ENCODE measurements at regions not wholly inside any gene's neighbourhood (a gene's known extent, or its start where the extent isn't known, plus 50 kb on each side); places are given as distances from the start of the nearest gene placed in this dataset.

GRCh38 chr4:32215277-32215676 lies 1495.1 kb downstream of the PCDH7 start:
- no peak overlapping the region for H3K27ac ChIP-seq
- H3K4me3 ChIP-seq: no peak overlapping the region
- POLR2A ChIA-PET: no interaction called here
- CTCF ChIA-PET: no interaction called here
- no peak for TF ChIP-seq GATA3 (IDR thresholded peaks at IDR 0.05; ENCODE audit: borderline replicate concordance)
- no peak for TF ChIP-seq HMGXB4 (CRISPR knock-in tag; IDR thresholded peaks at IDR 0.05; ENCODE audit: borderline replicate concordance)
- TF ChIP-seq FOXS1 (CRISPR knock-in tag; IDR thresholded peaks at IDR 0.05): no peak
- no peak for TF ChIP-seq ZC3H11A (IDR thresholded peaks at IDR 0.05)
- TF ChIP-seq, protein P1, sequence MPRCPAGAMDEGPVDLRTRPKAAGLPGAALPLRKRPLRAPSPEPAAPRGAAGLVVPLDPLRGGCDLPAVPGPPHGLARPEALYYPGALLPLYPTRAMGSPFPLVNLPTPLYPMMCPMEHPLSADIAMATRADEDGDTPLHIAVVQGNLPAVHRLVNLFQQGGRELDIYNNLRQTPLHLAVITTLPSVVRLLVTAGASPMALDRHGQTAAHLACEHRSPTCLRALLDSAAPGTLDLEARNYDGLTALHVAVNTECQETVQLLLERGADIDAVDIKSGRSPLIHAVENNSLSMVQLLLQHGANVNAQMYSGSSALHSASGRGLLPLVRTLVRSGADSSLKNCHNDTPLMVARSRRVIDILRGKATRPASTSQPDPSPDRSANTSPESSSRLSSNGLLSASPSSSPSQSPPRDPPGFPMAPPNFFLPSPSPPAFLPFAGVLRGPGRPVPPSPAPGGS (IDR thresholded peaks at IDR 0.05): no peak
- no peak overlapping the region for H3K4me2 ChIP-seq
- no CpG with 5 or more reads among the region's 10 CpGs for WGBS (ENCODE audit: missing lambda C conversion rate)
- H3K4me1 ChIP-seq: no peaks in the 10 kb centered on the region
- no peaks in the 10 kb centered on the region for H3K9me3 ChIP-seq
- no peak for DNase-seq (ENCODE audit: low read depth in 1 of 2, low spot score in 1 of 2)
- FAIRE-seq: no peak
- no peak for ATAC-seq

DNA sequence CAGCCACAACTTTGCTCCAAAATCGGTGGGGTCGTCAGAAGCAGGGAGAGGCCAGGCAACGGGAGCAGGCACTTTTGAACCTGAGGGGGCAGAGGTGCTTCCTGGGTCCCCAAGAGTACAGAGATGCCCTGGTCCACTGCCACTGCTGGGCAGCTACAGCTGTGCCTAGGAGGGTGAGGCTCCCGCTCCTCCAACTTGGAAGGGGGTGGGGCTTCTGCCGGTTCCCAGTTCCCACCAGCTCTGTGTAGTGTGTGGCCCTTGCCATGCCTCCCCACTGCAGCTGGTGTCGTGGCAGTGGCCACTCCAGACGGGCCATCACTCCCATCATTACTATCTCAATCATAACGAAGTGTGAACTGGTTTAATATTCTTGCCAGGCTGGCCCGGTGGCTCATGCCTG lies 1496.3 kb downstream of the PCDH7 start:
- Histone ChIP-seq H3K4me3 (no peak overlapping the region), H3K4me1 (no peaks in the 10 kb centered on the region), H3K9me3 (no peaks in the 10 kb centered on the region), H3K27ac (no peak overlapping the region), H3K4me2 (no peak overlapping the region)
- WGBS (ENCODE audit: missing lambda C conversion rate): 63% methylated on average over 9 of the region's 9 CpGs
- DNase-seq (ENCODE audit: low read depth in 1 of 2, low spot score in 1 of 2) (no peak), ATAC-seq (no peak), FAIRE-seq (no peak)
- CTCF ChIA-PET: no interaction called here
- TF ChIP-seq SMC3 (IDR thresholded peaks at IDR 0.05) (no peak), FOSL2 (IDR thresholded peaks at IDR 0.05) (no peak), FOSL2 (CRISPR knock-in tag; IDR thresholded peaks at IDR 0.05) (no peak), POLR2AphosphoS2 (conservative IDR thresholded peaks at IDR 0.05; ENCODE audit: low read length) (no peak), FOSB (CRISPR knock-in tag; IDR thresholded peaks at IDR 0.05) (no peak), HOXB13 (CRISPR knock-in tag; IDR thresholded peaks at IDR 0.05; ENCODE audit: low read depth) (no peak), HEYL (CRISPR knock-in tag; IDR thresholded peaks at IDR 0.05) (no peak), ESRRA (IDR thresholded peaks at IDR 0.05; ENCODE audit: borderline replicate concordance, low read length) (no peak), JUNB (IDR thresholded peaks at IDR 0.05) (no peak), RNF2 (IDR thresholded peaks at IDR 0.05; ENCODE audit: borderline replicate concordance, low read depth) (no peak), HMGXB4 (CRISPR knock-in tag; IDR thresholded peaks at IDR 0.05; ENCODE audit: borderline replicate concordance) (no peak), RARB (CRISPR knock-in tag; IDR thresholded peaks at IDR 0.05) (no peak), GATA3 (IDR thresholded peaks at IDR 0.05; ENCODE audit: borderline replicate concordance) (no peak), ZFP36 (IDR thresholded peaks at IDR 0.05; ENCODE audit: borderline replicate concordance, partially characterized antibody) (no peak)
- TF ChIP-seq, protein P2, sequence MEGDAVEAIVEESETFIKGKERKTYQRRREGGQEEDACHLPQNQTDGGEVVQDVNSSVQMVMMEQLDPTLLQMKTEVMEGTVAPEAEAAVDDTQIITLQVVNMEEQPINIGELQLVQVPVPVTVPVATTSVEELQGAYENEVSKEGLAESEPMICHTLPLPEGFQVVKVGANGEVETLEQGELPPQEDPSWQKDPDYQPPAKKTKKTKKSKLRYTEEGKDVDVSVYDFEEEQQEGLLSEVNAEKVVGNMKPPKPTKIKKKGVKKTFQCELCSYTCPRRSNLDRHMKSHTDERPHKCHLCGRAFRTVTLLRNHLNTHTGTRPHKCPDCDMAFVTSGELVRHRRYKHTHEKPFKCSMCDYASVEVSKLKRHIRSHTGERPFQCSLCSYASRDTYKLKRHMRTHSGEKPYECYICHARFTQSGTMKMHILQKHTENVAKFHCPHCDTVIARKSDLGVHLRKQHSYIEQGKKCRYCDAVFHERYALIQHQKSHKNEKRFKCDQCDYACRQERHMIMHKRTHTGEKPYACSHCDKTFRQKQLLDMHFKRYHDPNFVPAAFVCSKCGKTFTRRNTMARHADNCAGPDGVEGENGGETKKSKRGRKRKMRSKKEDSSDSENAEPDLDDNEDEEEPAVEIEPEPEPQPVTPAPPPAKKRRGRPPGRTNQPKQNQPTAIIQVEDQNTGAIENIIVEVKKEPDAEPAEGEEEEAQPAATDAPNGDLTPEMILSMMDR (IDR thresholded peaks at IDR 0.05): no peak
- TF ChIP-seq, protein P3, sequence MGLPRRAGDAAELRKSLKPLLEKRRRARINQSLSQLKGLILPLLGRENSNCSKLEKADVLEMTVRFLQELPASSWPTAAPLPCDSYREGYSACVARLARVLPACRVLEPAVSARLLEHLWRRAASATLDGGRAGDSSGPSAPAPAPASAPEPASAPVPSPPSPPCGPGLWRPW (IDR thresholded peaks at IDR 0.05): no peak
- TF ChIP-seq, protein P4, sequence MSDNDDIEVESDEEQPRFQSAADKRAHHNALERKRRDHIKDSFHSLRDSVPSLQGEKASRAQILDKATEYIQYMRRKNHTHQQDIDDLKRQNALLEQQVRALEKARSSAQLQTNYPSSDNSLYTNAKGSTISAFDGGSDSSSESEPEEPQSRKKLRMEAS (IDR thresholded peaks at IDR 0.05): no peak
- TF ChIP-seq, protein P5, sequence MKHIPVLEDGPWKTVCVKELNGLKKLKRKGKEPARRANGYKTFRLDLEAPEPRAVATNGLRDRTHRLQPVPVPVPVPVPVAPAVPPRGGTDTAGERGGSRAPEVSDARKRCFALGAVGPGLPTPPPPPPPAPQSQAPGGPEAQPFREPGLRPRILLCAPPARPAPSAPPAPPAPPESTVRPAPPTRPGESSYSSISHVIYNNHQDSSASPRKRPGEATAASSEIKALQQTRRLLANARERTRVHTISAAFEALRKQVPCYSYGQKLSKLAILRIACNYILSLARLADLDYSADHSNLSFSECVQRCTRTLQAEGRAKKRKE (CRISPR knock-in tag; IDR thresholded peaks at IDR 0.05; ENCODE audit: low read depth): no peak
- POLR2A ChIA-PET: no interaction called here
